ENCODE measurements at regions not wholly inside any gene's neighbourhood (a gene's known extent, or its start where the extent isn't known, plus 50 kb on each side); places are given as distances from the start of the nearest gene placed in this dataset.

DNA sequence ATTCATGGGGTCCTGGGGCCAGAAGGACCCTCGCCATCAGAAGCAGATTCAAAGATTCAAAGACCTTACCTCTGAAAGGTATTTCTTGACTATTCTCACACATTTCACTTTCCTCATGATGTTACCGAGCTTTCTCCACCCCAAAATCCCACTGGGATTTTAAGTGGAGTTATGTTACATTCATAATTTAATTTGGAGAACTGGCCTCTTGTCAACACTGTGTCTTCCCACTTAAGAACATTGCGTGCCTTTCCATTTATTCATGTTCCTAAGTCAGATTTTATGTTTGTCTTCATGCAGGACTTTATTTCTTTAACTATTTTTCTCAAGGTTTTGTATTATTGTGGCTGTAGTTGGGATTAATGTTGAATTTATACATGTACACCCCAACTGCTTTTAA lies 123.5 kb upstream of the BMPER start:
- TF ChIP-seq, protein P1, sequence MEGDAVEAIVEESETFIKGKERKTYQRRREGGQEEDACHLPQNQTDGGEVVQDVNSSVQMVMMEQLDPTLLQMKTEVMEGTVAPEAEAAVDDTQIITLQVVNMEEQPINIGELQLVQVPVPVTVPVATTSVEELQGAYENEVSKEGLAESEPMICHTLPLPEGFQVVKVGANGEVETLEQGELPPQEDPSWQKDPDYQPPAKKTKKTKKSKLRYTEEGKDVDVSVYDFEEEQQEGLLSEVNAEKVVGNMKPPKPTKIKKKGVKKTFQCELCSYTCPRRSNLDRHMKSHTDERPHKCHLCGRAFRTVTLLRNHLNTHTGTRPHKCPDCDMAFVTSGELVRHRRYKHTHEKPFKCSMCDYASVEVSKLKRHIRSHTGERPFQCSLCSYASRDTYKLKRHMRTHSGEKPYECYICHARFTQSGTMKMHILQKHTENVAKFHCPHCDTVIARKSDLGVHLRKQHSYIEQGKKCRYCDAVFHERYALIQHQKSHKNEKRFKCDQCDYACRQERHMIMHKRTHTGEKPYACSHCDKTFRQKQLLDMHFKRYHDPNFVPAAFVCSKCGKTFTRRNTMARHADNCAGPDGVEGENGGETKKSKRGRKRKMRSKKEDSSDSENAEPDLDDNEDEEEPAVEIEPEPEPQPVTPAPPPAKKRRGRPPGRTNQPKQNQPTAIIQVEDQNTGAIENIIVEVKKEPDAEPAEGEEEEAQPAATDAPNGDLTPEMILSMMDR (IDR thresholded peaks at IDR 0.05; ENCODE audit: poor library complexity), result no peak
- TF ChIP-seq EZH2 (IDR thresholded peaks at IDR 0.05; ENCODE audit: borderline replicate concordance), result no peak
